Panc1 (cell line): ENCODE measurements at regions not wholly inside any gene's neighbourhood (a gene's known extent, or its start where the extent isn't known, plus 50 kb on each side); places are given as distances from the start of the nearest gene placed in this dataset.

Experiments used
- CTCF ChIP-seq: fragments of 450-650 bp; IDR thresholded peaks from 2 replicates; pipeline ENCODE4 v1.5.1; 2017; ENCODE audit warnings: mild to moderate bottlenecking
- POLR2AphosphoS5 ChIP-seq: IDR thresholded peaks from 2 replicates; pipeline ENCODE4 v1.6.1; 2012; ENCODE audit warnings: mild to moderate bottlenecking, low read depth, low read length, moderate library complexity
- SIN3A ChIP-seq: IDR thresholded peaks from 2 replicates; pipeline ENCODE4 v1.6.1; 2012; ENCODE audit warnings: low read depth, mild to moderate bottlenecking, low read length, moderate library complexity, borderline replicate concordance; ENCODE audit not compliant: insufficient read depth
- TCF7L2 ChIP-seq: IDR thresholded peaks from 2 replicates; pipeline ENCODE4 v1.6.1; 2011; ENCODE audit warnings: mild to moderate bottlenecking, low read depth, low read length, inconsistent platforms
- TF ChIP-seq, protein P1 (sequence below), 2 experiments: IDR thresholded peaks; 2 replicates each; pipeline ENCODE4 v1.6.1; 2011 to 2012; ENCODE audit warnings: low read depth in 2 of 2, control low read depth in 1 of 2, low read length in 1 of 2, mild to moderate bottlenecking in 1 of 2, moderate library complexity in 1 of 2; ENCODE audit not compliant: insufficient read depth in 1 of 2

GRCh38 chr13:89812856-89813255 is 1534.6 kb upstream of the MIR17HG start:
- no peak for TF ChIP-seq CTCF
- no peak for TF ChIP-seq POLR2AphosphoS5
- TF ChIP-seq SIN3A = no peak
- TF ChIP-seq, protein P1, sequence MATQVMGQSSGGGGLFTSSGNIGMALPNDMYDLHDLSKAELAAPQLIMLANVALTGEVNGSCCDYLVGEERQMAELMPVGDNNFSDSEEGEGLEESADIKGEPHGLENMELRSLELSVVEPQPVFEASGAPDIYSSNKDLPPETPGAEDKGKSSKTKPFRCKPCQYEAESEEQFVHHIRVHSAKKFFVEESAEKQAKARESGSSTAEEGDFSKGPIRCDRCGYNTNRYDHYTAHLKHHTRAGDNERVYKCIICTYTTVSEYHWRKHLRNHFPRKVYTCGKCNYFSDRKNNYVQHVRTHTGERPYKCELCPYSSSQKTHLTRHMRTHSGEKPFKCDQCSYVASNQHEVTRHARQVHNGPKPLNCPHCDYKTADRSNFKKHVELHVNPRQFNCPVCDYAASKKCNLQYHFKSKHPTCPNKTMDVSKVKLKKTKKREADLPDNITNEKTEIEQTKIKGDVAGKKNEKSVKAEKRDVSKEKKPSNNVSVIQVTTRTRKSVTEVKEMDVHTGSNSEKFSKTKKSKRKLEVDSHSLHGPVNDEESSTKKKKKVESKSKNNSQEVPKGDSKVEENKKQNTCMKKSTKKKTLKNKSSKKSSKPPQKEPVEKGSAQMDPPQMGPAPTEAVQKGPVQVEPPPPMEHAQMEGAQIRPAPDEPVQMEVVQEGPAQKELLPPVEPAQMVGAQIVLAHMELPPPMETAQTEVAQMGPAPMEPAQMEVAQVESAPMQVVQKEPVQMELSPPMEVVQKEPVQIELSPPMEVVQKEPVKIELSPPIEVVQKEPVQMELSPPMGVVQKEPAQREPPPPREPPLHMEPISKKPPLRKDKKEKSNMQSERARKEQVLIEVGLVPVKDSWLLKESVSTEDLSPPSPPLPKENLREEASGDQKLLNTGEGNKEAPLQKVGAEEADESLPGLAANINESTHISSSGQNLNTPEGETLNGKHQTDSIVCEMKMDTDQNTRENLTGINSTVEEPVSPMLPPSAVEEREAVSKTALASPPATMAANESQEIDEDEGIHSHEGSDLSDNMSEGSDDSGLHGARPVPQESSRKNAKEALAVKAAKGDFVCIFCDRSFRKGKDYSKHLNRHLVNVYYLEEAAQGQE (IDR thresholded peaks at IDR 0.05; ENCODE audit: insufficient read depth in 1 of 2, low read depth in 2 of 2, low read length in 1 of 2) = no peak
- TF ChIP-seq TCF7L2 = no peak
